Right atrium auricular region (tissue), 2 donors: ENCODE measurements at regions not wholly inside any gene's neighbourhood (a gene's known extent, or its start where the extent isn't known, plus 50 kb on each side); places are given as distances from the start of the nearest gene placed in this dataset.

Experiments used
- DNase-seq: peaks from one replicate; pipeline ENCODE4 v3.0.0-alpha.2; 2019; ENCODE audit warnings: low spot score
- H3K27ac ChIP-seq, 2 donors: fragments of 200-600 bp; sonication (generic); 1 replicate in 1 of 2; 2 replicates in 1 of 2; pipeline ENCODE4 v1.5.1; 2016 to 2019
- H3K27me3 ChIP-seq, 2 donors: fragments of 200-600 bp; sonication (generic); one replicate each; pipeline versions ENCODE4 v1.5.1 to v1.6.0; 2017 to 2019
- H3K36me3 ChIP-seq: fragments of 200-600 bp; sonication (generic); one replicate; pipeline ENCODE4 v1.5.1; 2016
- H3K4me1 ChIP-seq, 2 donors: fragments of 200-600 bp; sonication (generic); one replicate each; pipeline versions ENCODE4 v1.5.1 to v1.6.0; 2017 to 2019
- H3K4me3 ChIP-seq, 2 donors: fragments of 200-600 bp; sonication (generic); 1 replicate in 1 of 2; 2 replicates in 1 of 2; pipeline ENCODE4 v1.5.1; 2017 to 2019; ENCODE audit warnings: mild to moderate bottlenecking in 1 of 2, moderate library complexity in 1 of 2
- H3K9me3 ChIP-seq, 2 donors: fragments of 200-600 bp; sonication (generic); one replicate each; pipeline ENCODE4 v1.5.1; 2019
- TF ChIP-seq, protein P1 (sequence below), 2 donors: fragments of 200-600 bp; sonication (generic); IDR thresholded peaks; one replicate each; pipeline ENCODE4 v1.5.1; 2019; ENCODE audit warnings: antibody characterized with exemption in 2 of 2

DNA sequence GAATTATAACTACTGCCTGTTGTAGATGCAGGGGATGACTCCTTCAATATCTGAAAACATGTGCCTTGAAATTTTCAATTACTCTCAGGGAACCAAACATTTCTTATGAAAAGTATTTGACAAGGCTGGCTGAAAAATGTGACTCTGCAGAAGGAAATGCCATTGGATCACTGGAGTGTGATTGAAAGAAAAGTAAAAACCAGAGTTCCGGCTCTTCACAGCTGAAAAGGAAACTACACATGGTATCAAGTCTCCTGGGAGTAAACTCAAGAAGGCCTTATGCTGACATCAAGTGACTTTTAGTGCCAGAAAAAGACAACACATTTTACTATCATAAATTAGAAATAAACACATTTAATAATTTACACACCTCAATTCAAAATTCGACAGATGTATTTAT is 693.0 kb downstream of the LRFN5 start:
- DNase-seq: no peak
- Histone ChIP-seq H3K27me3 (no peaks in the 10 kb centered on the region), H3K36me3 (no peaks in the 10 kb centered on the region), H3K27ac (no peak overlapping the region), H3K4me1 (no peaks in the 10 kb centered on the region), H3K9me3 (no peaks in the 10 kb centered on the region), H3K4me3 (no peak overlapping the region)
- TF ChIP-seq, protein P1, sequence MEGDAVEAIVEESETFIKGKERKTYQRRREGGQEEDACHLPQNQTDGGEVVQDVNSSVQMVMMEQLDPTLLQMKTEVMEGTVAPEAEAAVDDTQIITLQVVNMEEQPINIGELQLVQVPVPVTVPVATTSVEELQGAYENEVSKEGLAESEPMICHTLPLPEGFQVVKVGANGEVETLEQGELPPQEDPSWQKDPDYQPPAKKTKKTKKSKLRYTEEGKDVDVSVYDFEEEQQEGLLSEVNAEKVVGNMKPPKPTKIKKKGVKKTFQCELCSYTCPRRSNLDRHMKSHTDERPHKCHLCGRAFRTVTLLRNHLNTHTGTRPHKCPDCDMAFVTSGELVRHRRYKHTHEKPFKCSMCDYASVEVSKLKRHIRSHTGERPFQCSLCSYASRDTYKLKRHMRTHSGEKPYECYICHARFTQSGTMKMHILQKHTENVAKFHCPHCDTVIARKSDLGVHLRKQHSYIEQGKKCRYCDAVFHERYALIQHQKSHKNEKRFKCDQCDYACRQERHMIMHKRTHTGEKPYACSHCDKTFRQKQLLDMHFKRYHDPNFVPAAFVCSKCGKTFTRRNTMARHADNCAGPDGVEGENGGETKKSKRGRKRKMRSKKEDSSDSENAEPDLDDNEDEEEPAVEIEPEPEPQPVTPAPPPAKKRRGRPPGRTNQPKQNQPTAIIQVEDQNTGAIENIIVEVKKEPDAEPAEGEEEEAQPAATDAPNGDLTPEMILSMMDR (IDR thresholded peaks at IDR 0.05): no peak

DNA sequence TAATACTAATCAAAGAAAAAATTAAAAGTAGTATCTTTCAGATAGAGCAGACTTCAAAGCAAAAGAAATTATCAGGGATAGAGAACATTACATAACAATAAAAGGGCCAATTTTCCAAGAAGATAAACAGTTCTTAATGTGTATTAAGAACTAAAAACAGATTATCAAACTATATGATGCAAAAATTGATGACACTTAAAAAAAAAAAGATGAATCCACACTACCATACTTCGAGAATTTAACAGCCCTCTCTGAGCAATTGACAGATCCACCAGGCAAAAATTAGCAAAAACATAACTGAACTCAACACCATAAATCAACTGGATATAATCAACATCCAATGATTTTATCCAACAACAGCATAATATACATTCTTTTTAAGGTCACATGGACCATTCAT is 686.5 kb downstream of the LRFN5 start:
- Histone ChIP-seq H3K36me3 (no peaks in the 10 kb centered on the region), H3K4me3 (no peak overlapping the region), H3K9me3 (no peaks in the 10 kb centered on the region), H3K27ac (no peak overlapping the region), H3K27me3 (no peaks in the 10 kb centered on the region), H3K4me1 (no peaks in the 10 kb centered on the region)
- TF ChIP-seq, protein P1 (IDR thresholded peaks at IDR 0.05): no peak
- DNase-seq: no peak

DNA sequence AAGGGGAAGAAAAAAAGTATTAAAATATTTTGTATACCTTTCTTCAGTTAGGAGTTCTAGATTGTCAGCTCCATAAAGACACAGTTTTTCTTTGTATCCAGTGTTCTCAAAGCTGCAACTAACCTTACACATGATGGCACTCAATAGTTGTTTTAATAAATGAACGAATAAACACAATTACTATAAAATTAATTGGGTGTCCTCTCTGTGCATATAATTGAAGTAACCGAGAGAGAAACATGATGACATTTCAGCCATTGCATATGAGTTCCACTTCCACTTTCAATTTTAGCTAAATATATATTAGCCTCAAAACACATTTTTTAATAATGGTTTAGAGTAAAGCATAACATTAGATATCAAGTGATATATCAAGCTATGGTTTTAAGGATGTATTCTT is 671.2 kb downstream of the LRFN5 start:
- Histone ChIP-seq H3K4me3 (no peak overlapping the region), H3K4me1 (no peaks in the 10 kb centered on the region), H3K27ac (no peak overlapping the region), H3K27me3 (no peaks in the 10 kb centered on the region), H3K36me3 (no peaks in the 10 kb centered on the region), H3K9me3 (no peaks in the 10 kb centered on the region)
- TF ChIP-seq, protein P1 (IDR thresholded peaks at IDR 0.05): no peak
- no peak for DNase-seq

DNA sequence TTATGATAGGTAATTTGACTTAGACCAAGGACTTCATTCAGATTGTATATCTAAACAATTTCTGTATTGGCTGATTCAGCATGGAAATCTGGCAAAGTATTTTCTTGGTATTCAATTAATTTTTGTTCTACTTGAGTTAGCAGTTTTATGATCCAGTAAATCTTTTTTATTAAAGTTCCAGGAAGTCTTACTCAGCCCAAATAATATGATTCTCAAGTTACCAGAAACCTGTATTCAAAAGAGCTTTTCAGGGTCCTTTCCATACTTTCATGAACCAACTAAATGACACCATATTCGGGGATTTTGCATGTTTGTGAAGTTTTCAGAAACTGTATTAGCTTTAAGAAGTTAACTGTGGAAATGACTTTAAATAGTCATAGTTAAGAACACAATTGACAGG is 662.6 kb downstream of the LRFN5 start:
- no peaks in the 10 kb centered on the region for H3K4me1 ChIP-seq
- H3K9me3 ChIP-seq: no peaks in the 10 kb centered on the region
- no peaks in the 10 kb centered on the region for H3K36me3 ChIP-seq
- no peak for DNase-seq
- H3K4me3 ChIP-seq: no peak overlapping the region
- H3K27ac ChIP-seq: no peak overlapping the region
- TF ChIP-seq, protein P1 (IDR thresholded peaks at IDR 0.05): no peak
- H3K27me3 ChIP-seq: no peaks in the 10 kb centered on the region

DNA sequence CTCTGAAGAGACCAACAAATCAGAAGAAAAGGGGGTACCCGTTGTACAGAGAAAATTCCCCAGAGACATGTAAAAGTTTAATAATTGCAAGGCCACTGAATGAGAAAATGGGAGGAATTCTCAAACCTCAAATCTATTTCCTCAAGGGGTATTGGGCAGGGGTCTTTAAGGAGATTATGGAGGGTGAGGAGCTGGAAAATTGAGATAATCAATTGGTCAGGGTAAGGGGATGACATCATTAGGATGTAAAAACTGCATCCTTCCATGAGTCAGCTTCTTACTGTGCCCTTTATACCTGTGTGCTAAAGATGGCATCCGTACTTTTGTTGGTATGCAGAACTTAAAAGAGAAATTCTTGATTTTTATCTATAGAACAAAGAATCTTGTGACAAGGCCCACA is 641.5 kb downstream of the LRFN5 start:
- Histone ChIP-seq H3K36me3 (no peaks in the 10 kb centered on the region), H3K27me3 (no peaks in the 10 kb centered on the region), H3K4me3 (no peak overlapping the region), H3K4me1 (no peaks in the 10 kb centered on the region), H3K9me3 (no peaks in the 10 kb centered on the region), H3K27ac (no peak overlapping the region)
- TF ChIP-seq, protein P1 (IDR thresholded peaks at IDR 0.05): no peak
- no peak for DNase-seq

DNA sequence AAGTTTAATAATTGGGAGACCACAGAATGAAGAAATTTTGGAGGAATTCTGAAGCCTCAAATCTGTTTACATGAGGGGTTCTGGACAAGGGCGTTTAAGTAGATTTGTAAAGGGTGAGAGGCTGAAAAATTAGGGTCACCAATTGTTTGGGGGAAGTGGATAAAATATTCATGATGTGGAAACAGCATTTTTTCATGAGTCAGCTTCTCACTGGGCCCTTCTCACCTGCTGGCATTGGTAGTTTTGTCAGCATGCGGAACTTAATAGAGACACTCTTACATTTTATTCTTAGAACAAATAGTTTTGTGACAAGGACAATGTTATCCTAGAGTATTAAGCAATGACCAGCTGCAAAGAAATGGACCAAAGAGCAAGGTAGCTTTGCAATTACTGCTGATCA is 634.4 kb downstream of the LRFN5 start:
- Histone ChIP-seq H3K9me3 (no peaks in the 10 kb centered on the region), H3K4me3 (no peak overlapping the region), H3K27me3 (no peaks in the 10 kb centered on the region), H3K36me3 (no peaks in the 10 kb centered on the region), H3K27ac (no peak overlapping the region), H3K4me1 (no peaks in the 10 kb centered on the region)
- TF ChIP-seq, protein P1 (IDR thresholded peaks at IDR 0.05): no peak
- no peak for DNase-seq
